GM12891 (cell line): ENCODE measurements at regions not wholly inside any gene's neighbourhood (a gene's known extent, or its start where the extent isn't known, plus 50 kb on each side); places are given as distances from the start of the nearest gene placed in this dataset.
"Not testable (repeated sequence)": the region's sequence is repeated elsewhere in the genome, so short reads cannot be mapped to it uniquely, and the experiment has no call there.

Source experiments
- DNase-seq: peaks from one replicate; pipeline ENCODE4 v3.0.0; 2011; ENCODE audit warnings: low spot score; ENCODE audit not compliant: insufficient read length
- FAIRE-seq: peaks from 2 replicates; lab custom pipeline; 2011; peaks lifted over from hg19 to GRCh38; lab: Jason Lieb, UNC
- PAX5 ChIP-seq: IDR thresholded peaks from 2 replicates; pipeline ENCODE4 v1.6.1; 2011; ENCODE audit warnings: low read length, moderate library complexity, mild to moderate bottlenecking; ENCODE audit not compliant: insufficient read depth, severe bottlenecking
- POLR2A ChIP-seq: IDR thresholded peaks from 2 replicates; pipeline ENCODE4 v1.6.1; 2011; ENCODE audit warnings: low read depth, low read length, control low read depth
- POLR2AphosphoS5 ChIP-seq: IDR thresholded peaks from 2 replicates; pipeline ENCODE4 v1.6.1; 2011; ENCODE audit warnings: low read depth, low read length, control low read depth
- POU2F2 ChIP-seq: IDR thresholded peaks from 2 replicates; pipeline ENCODE4 v1.6.1; 2011; ENCODE audit warnings: low read depth, mild to moderate bottlenecking, control low read depth, low read length, moderate library complexity
- SPI1 ChIP-seq: IDR thresholded peaks from 2 replicates; pipeline ENCODE4 v1.6.1; 2011; ENCODE audit warnings: low read depth, low read length, control low read depth
- TAF1 ChIP-seq: IDR thresholded peaks from 2 replicates; pipeline ENCODE4 v1.6.1; 2011; ENCODE audit warnings: low read depth, low read length, control low read depth

DNA sequence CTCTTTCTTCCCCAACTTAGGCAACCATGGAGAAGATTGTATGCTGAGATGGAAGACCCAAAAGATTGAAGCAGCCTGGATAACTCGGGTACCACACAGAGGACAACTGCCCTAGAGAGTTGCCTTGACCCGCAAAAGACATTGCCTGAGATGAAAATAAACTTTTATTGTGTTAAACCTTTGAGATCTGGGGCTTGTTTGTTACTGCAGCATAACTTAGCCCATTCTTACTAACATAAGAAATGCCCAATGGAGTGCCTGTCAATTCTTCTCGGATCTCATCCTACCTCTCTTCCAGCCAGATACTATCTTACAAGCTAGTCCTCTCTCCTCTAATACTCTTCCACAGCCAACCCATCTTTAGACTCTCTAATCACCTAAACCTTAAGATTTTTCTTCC is 76.8 kb downstream of the GCNT4 start:
- DNase-seq, result no peak
- no peak for TF ChIP-seq POLR2A
- no peak for TF ChIP-seq POLR2AphosphoS5
- no peak for TF ChIP-seq SPI1
- no peak for TF ChIP-seq POU2F2
- no peak for TF ChIP-seq PAX5
- no peak for TF ChIP-seq TAF1
- FAIRE-seq, result no peak

DNA sequence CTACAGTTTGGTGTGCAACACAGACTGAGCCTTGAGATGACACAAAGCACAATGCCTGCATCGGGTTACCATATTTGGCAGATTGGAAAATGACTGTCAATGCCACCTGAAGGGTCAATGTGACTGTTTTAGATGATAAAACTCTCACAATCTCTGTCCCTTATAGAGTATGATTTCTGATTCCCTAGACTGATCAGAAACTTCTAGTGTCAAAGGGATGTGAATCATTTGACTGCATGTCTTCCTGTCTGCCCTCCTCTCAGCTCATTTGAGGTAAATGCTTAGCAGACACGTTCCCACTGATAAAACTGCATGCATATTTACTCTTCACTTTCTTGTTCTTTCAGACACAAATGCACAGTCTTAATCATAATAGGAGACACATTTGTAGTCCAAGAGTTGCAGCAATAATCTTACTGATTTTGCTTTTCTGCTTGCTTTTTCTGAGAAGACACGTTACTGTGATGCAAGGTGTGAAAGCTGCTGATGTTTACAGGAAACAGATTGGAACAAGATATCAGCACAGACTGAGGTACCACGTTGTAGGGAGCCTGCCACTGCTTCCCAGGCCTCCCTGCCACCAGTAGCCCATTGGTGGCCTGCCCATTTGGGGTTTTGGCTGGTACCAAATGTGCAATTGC is 77.8 kb downstream of the GCNT4 start:
- FAIRE-seq (no peak), DNase-seq (no peak)
- TF ChIP-seq POLR2AphosphoS5, result no peak

GRCh38 chr5:74973694-74974093 is 78.7 kb downstream of the GCNT4 start:
- TF ChIP-seq POU2F2, result no peak
- TF ChIP-seq TAF1, result no peak
- TF ChIP-seq PAX5, result no peak
- TF ChIP-seq SPI1, result no peak
- TF ChIP-seq POLR2A, result no peak
- TF ChIP-seq POLR2AphosphoS5, result no peak
- DNase-seq (no peak), FAIRE-seq (no peak)

GRCh38 chr5:74971947-74972460 is 80.4 kb downstream of the GCNT4 start:
- no peak for FAIRE-seq
- DNase-seq, result no peak
- TF ChIP-seq SPI1 (no peak), POLR2AphosphoS5 (no peak), PAX5 (no peak), POLR2A (no peak)

GRCh38 chr5:74970891-74971290 is 81.5 kb downstream of the GCNT4 start:
- not testable (repeated sequence) for FAIRE-seq

GRCh38 chr5:74969726-74970125 is 82.6 kb downstream of the GCNT4 start:
- TF ChIP-seq TAF1 (no peak), POU2F2 (no peak), POLR2AphosphoS5 (no peak), POLR2A (no peak), SPI1 (no peak), PAX5 (no peak)
- FAIRE-seq, result no peak
- DNase-seq, result no peak

More at GRCh38 chr5:74970891-74971290, 81.5 kb downstream of the GCNT4 start:
- DNase-seq, result not testable (repeated sequence)

DNA sequence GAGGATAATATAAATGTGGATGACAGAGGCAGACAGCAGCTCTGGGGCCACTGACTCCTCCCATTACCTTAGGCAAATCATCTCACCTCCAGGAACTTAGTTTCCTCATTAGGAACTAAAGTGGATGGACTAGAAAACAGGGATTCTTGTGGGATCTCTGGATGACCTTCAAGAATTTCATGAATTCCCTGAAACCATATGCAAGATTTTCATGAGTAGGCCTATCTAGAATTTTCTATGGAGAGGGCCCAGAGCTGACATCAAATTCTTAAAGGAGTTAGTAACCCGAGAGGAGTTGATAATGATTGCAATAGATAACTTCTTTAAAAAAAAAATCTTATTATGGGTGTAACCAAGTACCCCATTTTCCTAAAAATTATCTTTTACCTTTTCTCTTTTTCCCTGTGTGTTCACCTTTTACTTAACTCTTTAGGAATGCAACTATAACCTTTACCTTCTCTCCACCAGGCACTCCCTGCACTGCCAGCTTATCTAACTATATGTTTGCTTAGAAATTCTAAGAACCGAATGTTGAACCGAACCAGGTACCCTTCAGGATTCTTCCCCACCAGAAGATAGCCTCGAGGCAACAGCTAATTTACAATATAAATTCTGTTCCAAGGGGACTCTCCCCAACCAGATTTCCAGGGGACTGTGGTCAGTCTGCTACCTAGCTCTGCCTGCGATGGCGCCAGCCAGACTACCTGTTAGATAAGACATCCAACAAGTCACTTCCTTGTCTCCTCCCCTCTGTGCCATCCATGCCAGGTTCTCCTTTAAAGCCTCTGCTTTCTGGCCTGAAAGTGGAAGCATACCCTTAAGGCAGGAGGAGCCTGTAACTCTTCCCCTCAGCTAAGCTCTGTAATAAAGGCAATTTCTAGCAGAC is 86.0 kb downstream of the GCNT4 start:
- FAIRE-seq (no peak), DNase-seq (no peak)
- TF ChIP-seq TAF1 (no peak), POU2F2 (no peak), PAX5 (no peak), POLR2AphosphoS5 (no peak), SPI1 (no peak), POLR2A (no peak)

- DNase-seq (no peak), FAIRE-seq (no peak)
- TF ChIP-seq PAX5, result no peak
- TF ChIP-seq SPI1, result no peak
- TF ChIP-seq TAF1, result no peak
- TF ChIP-seq POLR2A, result no peak
- TF ChIP-seq POU2F2, result no peak
- TF ChIP-seq POLR2AphosphoS5, result no peak
These were observed 89.0 kb downstream of the GCNT4 start for GRCh38 chr5:74963407-74963806.

DNA sequence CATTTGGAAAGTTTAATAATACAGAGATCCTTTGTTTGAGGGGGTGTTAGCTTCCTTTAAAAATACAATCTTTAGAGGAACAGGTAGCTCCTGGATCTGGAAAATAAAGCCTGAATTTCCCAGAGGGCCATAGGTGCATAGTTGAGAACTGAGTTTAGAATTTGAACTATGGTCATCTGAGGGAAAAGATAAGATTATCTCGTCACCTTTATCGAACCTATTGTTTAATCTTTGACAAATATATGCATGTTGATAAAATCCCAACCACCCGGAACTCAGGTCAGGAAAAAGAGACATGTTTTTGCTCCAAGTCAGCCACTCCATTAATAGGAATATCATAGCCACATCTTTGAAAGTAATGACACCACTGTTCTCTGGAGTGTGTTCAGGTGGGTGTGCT is 91.7 kb upstream of the FAM169A start:
- FAIRE-seq, result no peak
- TF ChIP-seq PAX5 (no peak), SPI1 (no peak)

DNA sequence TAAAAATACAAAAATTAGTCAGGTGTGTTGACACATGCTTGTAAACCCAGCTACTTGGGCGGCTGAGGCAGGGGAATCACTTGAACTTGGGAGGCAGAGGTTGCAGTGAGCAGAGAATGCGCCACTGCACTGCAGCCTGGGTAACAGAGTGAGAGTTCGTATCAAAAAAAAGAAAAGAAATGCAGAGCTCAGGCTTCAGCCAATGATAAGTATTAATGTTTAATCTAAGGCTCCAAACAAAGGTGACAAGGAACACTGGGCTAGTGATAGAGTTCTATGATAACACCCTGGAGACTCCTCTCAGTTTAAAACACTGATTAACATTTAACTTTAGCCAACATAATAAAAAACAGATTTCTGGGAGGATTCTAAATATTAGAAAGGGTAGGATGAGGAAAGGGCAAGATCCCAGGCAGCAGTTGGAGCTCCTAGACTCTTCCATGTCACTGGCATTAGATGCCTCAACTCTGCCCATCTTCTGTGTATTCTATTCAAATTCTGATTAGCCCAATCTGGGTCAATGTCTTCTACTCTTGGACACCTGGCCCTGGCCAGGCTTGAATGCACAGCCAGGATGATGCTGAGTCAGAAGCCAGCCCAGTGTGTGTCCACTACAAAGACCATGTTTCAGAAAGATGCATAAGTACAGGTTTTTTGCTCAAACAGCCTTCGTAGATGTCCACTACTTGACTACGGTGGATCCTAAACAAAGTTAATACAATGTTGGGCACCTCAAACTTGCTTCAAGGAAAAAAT is 91.0 kb upstream of the FAM169A start:
- DNase-seq (no peak), FAIRE-seq (no peak)
- TF ChIP-seq POLR2A, result no peak
- no peak for TF ChIP-seq POU2F2
- no peak for TF ChIP-seq TAF1
- TF ChIP-seq POLR2AphosphoS5, result no peak
- TF ChIP-seq PAX5, result no peak

More for the DNA sequence above, 91.7 kb upstream of the FAM169A start:
- DNase-seq, result no peak

DNA sequence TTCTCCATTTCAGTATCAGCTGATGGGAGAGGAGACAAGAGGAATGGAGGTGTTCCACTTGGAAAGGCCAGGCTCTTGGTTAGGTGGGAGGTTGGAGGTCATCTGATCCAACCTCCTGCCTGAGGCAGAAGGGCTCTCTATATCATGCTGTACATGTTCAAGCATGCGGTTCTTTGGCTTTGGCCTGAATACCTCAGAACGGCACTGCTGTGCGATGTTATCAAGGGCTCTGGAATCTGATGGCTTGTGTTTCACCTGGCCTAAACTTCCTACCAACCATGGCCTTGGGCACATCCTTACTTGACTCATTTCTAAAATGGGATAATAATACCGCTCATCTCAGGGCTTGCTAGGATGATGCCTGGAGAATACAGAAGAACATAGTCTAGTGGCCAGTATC is 90.1 kb upstream of the FAM169A start:
- TF ChIP-seq TAF1, result no peak
- no peak for TF ChIP-seq SPI1
- no peak for TF ChIP-seq POU2F2
- TF ChIP-seq POLR2AphosphoS5, result no peak
- no peak for TF ChIP-seq POLR2A
- TF ChIP-seq PAX5, result no peak
- FAIRE-seq, result no peak
- no peak for DNase-seq
